Endothelial cell of umbilical vein (primary cell): ENCODE measurements at regions not wholly inside any gene's neighbourhood (a gene's known extent, or its start where the extent isn't known, plus 50 kb on each side); places are given as distances from the start of the nearest gene placed in this dataset.

Experiments
- BruUV-seq: library from RNA; stranded (reverse); fragments of 400-500 nt; replicated peaks from 2 replicates; lab custom pipeline; 2021; lab: Mats Ljungman, UMichigan
- CTCF ChIA-PET: fragments of 300-600, 350-600 bp; sonication (Branson Sonifier 250); formaldehyde crosslinking; loops from one replicate; lab custom pipeline; 2021; ENCODE audit warnings: antibody characterized with exemption, inconsistent platforms; lab: Charles Lee
- POLR2A ChIA-PET: fragments of 300-600, 350-600 bp; sonication (Branson Sonifier 250); formaldehyde crosslinking; loops from one replicate; lab custom pipeline; 2021; ENCODE audit warnings: antibody characterized with exemption, inconsistent platforms; lab: Charles Lee
- DNase-seq: peaks from one replicate; pipeline ENCODE4 v3.0.0-alpha.2; 2011; ENCODE audit warnings: low read depth, low spot score
- FAIRE-seq: peaks from 2 replicates; lab custom pipeline; 2011; peaks lifted over from hg19 to GRCh38; lab: Jason Lieb, UNC
- H2AFZ ChIP-seq: 2 replicates; pipeline ENCODE4 v1.6.0; 2012; ENCODE audit warnings: low read depth, low read length, control low read depth, inconsistent platforms
- H3K27ac ChIP-seq: 2 replicates; pipeline ENCODE4 v1.5.1; 2011; ENCODE audit warnings: low read depth, mild to moderate bottlenecking, control low read depth, low read length, moderate library complexity; ENCODE audit not compliant: insufficient read depth
- H3K27me3 ChIP-seq, 2 experiments: 2 replicates each; pipeline versions ENCODE4 v1.6.0 to v1.6.1; 2011; ENCODE audit warnings: low read length in 2 of 2, mixed read lengths in 1 of 2; ENCODE audit not compliant: control insufficient read depth in 2 of 2, insufficient read depth in 2 of 2
- H3K36me3 ChIP-seq, 2 experiments: 2 replicates in 1 of 2; 3 replicates in 1 of 2; pipeline ENCODE4 v1.5.1; 2011; ENCODE audit warnings: low read length in 2 of 2, mild to moderate bottlenecking in 1 of 2, moderate library complexity in 1 of 2; ENCODE audit not compliant: control insufficient read depth in 2 of 2, insufficient read depth in 2 of 2; ENCODE audit errors: extremely low read depth in 1 of 2
- H3K4me1 ChIP-seq: 3 replicates; pipeline ENCODE4 v1.5.1; 2011; ENCODE audit warnings: mild to moderate bottlenecking, low read length; ENCODE audit not compliant: control insufficient read depth, insufficient read depth; ENCODE audit errors: extremely low read depth
- H3K4me2 ChIP-seq: 2 replicates; pipeline ENCODE4 v1.6.1; 2011; ENCODE audit warnings: low read length, control low read depth, mixed read lengths; ENCODE audit not compliant: insufficient read depth
- H3K4me3 ChIP-seq, 3 experiments: fragments of 200-600 bp in 1 of 3; sonication (generic), shearing (Covaris generic) in 1 of 3; replicated peaks in 1 of 3; 2 replicates each; pipeline ENCODE4 v1.5.1; 2011 to 2016; ENCODE audit warnings: control low read depth in 3 of 3, low read length in 3 of 3, mild to moderate bottlenecking in 2 of 3, inconsistent platforms in 1 of 3, low read depth in 1 of 3, moderate library complexity in 1 of 3; ENCODE audit not compliant: insufficient read depth in 1 of 3
- H3K79me2 ChIP-seq: 2 replicates; pipeline ENCODE4 v1.6.0; 2012; ENCODE audit warnings: low read length, inconsistent platforms; ENCODE audit not compliant: control insufficient read depth, insufficient read depth
- H3K9ac ChIP-seq: replicated peaks from 2 replicates; pipeline ENCODE3; 2011; ENCODE audit warnings: low read length, control low read depth; ENCODE audit not compliant: insufficient read depth; ENCODE audit errors: extremely low read depth
- H3K9me1 ChIP-seq: replicated peaks from 3 replicates; pipeline ENCODE4 v1.6.0; 2011; ENCODE audit warnings: mild to moderate bottlenecking, low read length; ENCODE audit not compliant: control insufficient read depth, insufficient read depth; ENCODE audit errors: extremely low read depth
- H3K9me3 ChIP-seq: replicated peaks from 2 replicates; pipeline ENCODE4 v1.5.1; 2012; ENCODE audit warnings: low read length, inconsistent platforms; ENCODE audit not compliant: control insufficient read depth, insufficient read depth
- H4K20me1 ChIP-seq: replicated peaks from 2 replicates; pipeline ENCODE3; 2011; ENCODE audit warnings: mild to moderate bottlenecking, low read length; ENCODE audit not compliant: control insufficient read depth, insufficient read depth; ENCODE audit errors: extremely low read depth
- EZH2 ChIP-seq: IDR thresholded peaks from 2 replicates; pipeline ENCODE4 v1.6.1; 2012; ENCODE audit warnings: borderline replicate concordance, low read depth, mild to moderate bottlenecking, moderate library complexity, low read length, inconsistent platforms; ENCODE audit not compliant: severe bottlenecking
- FOS ChIP-seq: IDR thresholded peaks from 2 replicates; pipeline ENCODE4 v1.6.1; 2011; ENCODE audit warnings: mild to moderate bottlenecking, low read length, moderate library complexity, borderline replicate concordance; ENCODE audit not compliant: insufficient read depth
- GATA2 ChIP-seq: IDR thresholded peaks from 2 replicates; pipeline ENCODE4 v1.7.0; 2011; ENCODE audit warnings: low read depth, mild to moderate bottlenecking, moderate library complexity, mixed read lengths, low read length; ENCODE audit not compliant: insufficient read length, insufficient read depth
- JUN ChIP-seq: IDR thresholded peaks from 2 replicates; pipeline ENCODE4 v1.6.1; 2011; ENCODE audit warnings: borderline replicate concordance, low read depth; ENCODE audit not compliant: insufficient read length, insufficient read depth
- MYC ChIP-seq: IDR thresholded peaks from one replicate; pipeline ENCODE4 v1.6.1; 2011; ENCODE audit warnings: mild to moderate bottlenecking, low read depth, low read length
- POLR2A ChIP-seq: IDR thresholded peaks from 2 replicates; pipeline ENCODE4 v1.6.1; 2012; ENCODE audit warnings: low read depth, mild to moderate bottlenecking, control low read depth, low read length
- POLR2AphosphoS5 ChIP-seq: IDR thresholded peaks from 2 replicates; pipeline ENCODE4 v1.6.1; 2012; ENCODE audit warnings: low read depth, mild to moderate bottlenecking, control low read depth, low read length, moderate library complexity; ENCODE audit not compliant: insufficient read depth
- dilution Hi-C: fragments of 300-500 bp; cut with MboI; formaldehyde crosslinking; loops from one replicate; pipeline ENCODE4 v1.15.0; 2019; ENCODE audit warnings: low sequenced_read_pairs; ENCODE audit not compliant: extremely low pct_ligation_motif_present
- intact Hi-C: fragments of 100-400 bp; cut with micrococcal nuclease; formaldehyde crosslinking; loops from one replicate; pipeline ENCODE4 v1.10.0; 2022
- TF ChIP-seq, protein P1 (sequence below), 2 donors: IDR thresholded peaks; 1 replicate in 1 of 2; 2 replicates in 1 of 2; pipeline ENCODE4 v1.5.1; 2011; ENCODE audit warnings: low read length in 2 of 2, mild to moderate bottlenecking in 2 of 2, moderate library complexity in 2 of 2, control low read depth in 1 of 2, inconsistent platforms in 1 of 2, low read depth in 1 of 2; ENCODE audit not compliant: insufficient read depth in 1 of 2; ENCODE audit errors: extremely low read depth in 1 of 2
- TF ChIP-seq, protein P2 (sequence below): IDR thresholded peaks from 2 replicates; pipeline ENCODE4 v1.6.1; 2011; ENCODE audit not compliant: insufficient read depth, insufficient read length

DNA sequence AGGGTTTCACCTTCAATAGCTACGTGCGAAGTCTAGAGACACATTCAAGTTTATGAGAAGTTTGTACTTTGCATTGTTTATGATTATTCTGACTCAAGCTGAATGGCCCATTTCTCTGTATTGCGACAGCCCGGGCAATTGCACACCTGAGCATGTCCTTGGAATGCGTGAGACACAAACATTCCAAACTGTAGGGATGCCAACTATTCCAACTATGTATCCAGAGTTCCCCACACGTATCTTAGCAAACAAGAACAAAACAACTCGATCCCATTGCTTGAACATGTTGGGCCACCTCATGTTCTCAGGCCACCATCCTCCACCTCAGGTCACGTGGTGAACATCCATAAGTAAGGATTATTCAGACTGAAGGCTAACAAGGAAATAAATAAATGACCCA lies 51.4 kb upstream of the EGFR start:
- no peaks in the 10 kb centered on the region for H3K36me3 ChIP-seq
- H3K4me3 ChIP-seq: no peak overlapping the region
- H3K4me2 ChIP-seq: no peak overlapping the region
- ChIA-PET POLR2A (no interaction called here), CTCF (no interaction called here)
- DNase-seq (no peak), FAIRE-seq (no peak)
- no peak overlapping the region for H3K27ac ChIP-seq
- TF ChIP-seq POLR2A (no peak), MYC (no peak), FOS (no peak), GATA2 (no peak), POLR2AphosphoS5 (no peak), EZH2 (no peak), JUN (no peak)
- TF ChIP-seq, protein P1, sequence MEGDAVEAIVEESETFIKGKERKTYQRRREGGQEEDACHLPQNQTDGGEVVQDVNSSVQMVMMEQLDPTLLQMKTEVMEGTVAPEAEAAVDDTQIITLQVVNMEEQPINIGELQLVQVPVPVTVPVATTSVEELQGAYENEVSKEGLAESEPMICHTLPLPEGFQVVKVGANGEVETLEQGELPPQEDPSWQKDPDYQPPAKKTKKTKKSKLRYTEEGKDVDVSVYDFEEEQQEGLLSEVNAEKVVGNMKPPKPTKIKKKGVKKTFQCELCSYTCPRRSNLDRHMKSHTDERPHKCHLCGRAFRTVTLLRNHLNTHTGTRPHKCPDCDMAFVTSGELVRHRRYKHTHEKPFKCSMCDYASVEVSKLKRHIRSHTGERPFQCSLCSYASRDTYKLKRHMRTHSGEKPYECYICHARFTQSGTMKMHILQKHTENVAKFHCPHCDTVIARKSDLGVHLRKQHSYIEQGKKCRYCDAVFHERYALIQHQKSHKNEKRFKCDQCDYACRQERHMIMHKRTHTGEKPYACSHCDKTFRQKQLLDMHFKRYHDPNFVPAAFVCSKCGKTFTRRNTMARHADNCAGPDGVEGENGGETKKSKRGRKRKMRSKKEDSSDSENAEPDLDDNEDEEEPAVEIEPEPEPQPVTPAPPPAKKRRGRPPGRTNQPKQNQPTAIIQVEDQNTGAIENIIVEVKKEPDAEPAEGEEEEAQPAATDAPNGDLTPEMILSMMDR (IDR thresholded peaks at IDR 0.05; ENCODE audit: extremely low read depth in 1 of 2, insufficient read depth in 1 of 2, low read depth in 1 of 2, low read length in 2 of 2): no peak
- TF ChIP-seq, protein P2, sequence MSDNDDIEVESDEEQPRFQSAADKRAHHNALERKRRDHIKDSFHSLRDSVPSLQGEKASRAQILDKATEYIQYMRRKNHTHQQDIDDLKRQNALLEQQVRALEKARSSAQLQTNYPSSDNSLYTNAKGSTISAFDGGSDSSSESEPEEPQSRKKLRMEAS: no peak
- H3K79me2 ChIP-seq: no peaks in the 10 kb centered on the region
- intact Hi-C loops: no loop called here
- no peak overlapping the region for H2AFZ ChIP-seq
- dilution Hi-C loops: no loop called here
- no TSS peak for BruUV-seq
- H3K9ac ChIP-seq: no peak overlapping the region
- no peaks in the 10 kb centered on the region for H3K9me1 ChIP-seq
- H4K20me1 ChIP-seq: no peaks in the 10 kb centered on the region
- H3K27me3 ChIP-seq: peaks cover 2 to 18% of the 10 kb centered on the region in 2 experiments
- no peaks in the 10 kb centered on the region for H3K4me1 ChIP-seq
- no peaks in the 10 kb centered on the region for H3K9me3 ChIP-seq
